OCI-LY1 (cell line): ENCODE measurements at regions not wholly inside any gene's neighbourhood (a gene's known extent, or its start where the extent isn't known, plus 50 kb on each side); places are given as distances from the start of the nearest gene placed in this dataset.

ENCODE experiments used
- H2AFZ ChIP-seq: fragments of 200-600 bp; sonication (generic), shearing (Covaris generic); 2 replicates; pipeline ENCODE4 v1.6.0; 2014; ENCODE audit warnings: antibody characterized with exemption, mild to moderate bottlenecking, low read length
- H3F3A ChIP-seq: fragments of 200-600 bp; sonication (generic), shearing (Covaris generic); 2 replicates; pipeline ENCODE4 v1.6.0; 2014; ENCODE audit warnings: mild to moderate bottlenecking, antibody characterized with exemption, low read length, moderate library complexity; ENCODE audit not compliant: insufficient read depth
- H3K27ac ChIP-seq: fragments of 200-600 bp; sonication (generic); 2 replicates; pipeline ENCODE4 v1.5.1; 2014; ENCODE audit warnings: low read length, mixed run types, mild to moderate bottlenecking, low read depth; ENCODE audit not compliant: poor library complexity, severe bottlenecking
- H3K27me3 ChIP-seq: fragments of 200-600 bp; sonication (generic); 2 replicates; pipeline ENCODE4 v1.6.0; 2014; ENCODE audit warnings: antibody characterized with exemption, mild to moderate bottlenecking, low read length, moderate library complexity; ENCODE audit not compliant: insufficient read depth
- H3K36me3 ChIP-seq: fragments of 200-600 bp; sonication (generic); 2 replicates; pipeline ENCODE4 v1.6.1; 2014; ENCODE audit warnings: mild to moderate bottlenecking, antibody characterized with exemption, low read length, moderate library complexity, mixed read lengths; ENCODE audit not compliant: insufficient read depth
- H3K4me1 ChIP-seq: fragments of 200-600 bp; sonication (generic); 2 replicates; pipeline ENCODE4 v1.5.1; 2014; ENCODE audit warnings: mild to moderate bottlenecking, low read length, moderate library complexity; ENCODE audit not compliant: insufficient read depth, severe bottlenecking
- H3K4me2 ChIP-seq: fragments of 200-600 bp; sonication (generic), shearing (Covaris generic); 2 replicates; pipeline ENCODE4 v1.6.1; 2014; ENCODE audit warnings: low read length
- H3K4me3 ChIP-seq: fragments of 200-600 bp; sonication (generic); 2 replicates; pipeline ENCODE4 v1.5.1; 2014; ENCODE audit warnings: low read length, low read depth, mild to moderate bottlenecking, mixed read lengths; ENCODE audit not compliant: poor library complexity, severe bottlenecking
- H3K79me2 ChIP-seq: fragments of 200-600 bp; shearing (Covaris generic); 2 replicates; pipeline ENCODE4 v1.6.1; 2016; ENCODE audit warnings: mixed run types, low read length, mixed read lengths; ENCODE audit not compliant: insufficient read depth
- H3K9ac ChIP-seq: fragments of 200-600 bp; sonication (generic), shearing (Covaris generic); 2 replicates; pipeline ENCODE4 v1.6.1; 2014; ENCODE audit warnings: mild to moderate bottlenecking, low read length, mixed read lengths
- H3K9me2 ChIP-seq: fragments of 200-600 bp; sonication (generic), shearing (Covaris generic); 2 replicates; pipeline ENCODE4 v1.6.1; 2014; ENCODE audit warnings: low read depth, mild to moderate bottlenecking, low read length, mixed read lengths
- H3K9me3 ChIP-seq: fragments of 200-600 bp; shearing (Covaris generic); 2 replicates; pipeline ENCODE4 v1.6.1; 2014; ENCODE audit warnings: low read length, mixed read lengths
- H4K20me1 ChIP-seq: fragments of 200-600 bp; sonication (generic), shearing (Covaris generic); 2 replicates; pipeline ENCODE4 v1.6.0; 2016; ENCODE audit warnings: mild to moderate bottlenecking, low read length; ENCODE audit not compliant: insufficient read depth
- CTCF ChIP-seq: fragments of 200-600 bp; sonication (generic), shearing (Covaris generic); IDR thresholded peaks from 2 replicates; pipeline ENCODE4 v1.5.1; 2017; ENCODE audit warnings: mild to moderate bottlenecking, antibody characterized with exemption, low read length, moderate library complexity, mixed read lengths
- EZH2 ChIP-seq: fragments of 200-600 bp; sonication (generic), shearing (Covaris generic); IDR thresholded peaks from 2 replicates; pipeline ENCODE4 v1.8.0; 2017; ENCODE audit warnings: borderline replicate concordance, mixed run types, mild to moderate bottlenecking, antibody characterized with exemption, low read length, moderate library complexity, mixed read lengths

GRCh38 chr5:173753307-173754168 is 134.6 kb upstream of the CPEB4 start:
- Histone ChIP-seq H3K79me2 (no peaks in the 10 kb centered on the region), H3K9me2 (no peaks in the 10 kb centered on the region), H3K27me3 (no peaks in the 10 kb centered on the region), H3K4me3 (no peak overlapping the region), H3F3A (no peaks in the 10 kb centered on the region), H3K9me3 (no peaks in the 10 kb centered on the region), H2AFZ (no peak overlapping the region), H4K20me1 (no peaks in the 10 kb centered on the region), H3K9ac (no peak overlapping the region), H3K4me1 (peaks cover 35% of the 10 kb centered on the region), H3K36me3 (no peaks in the 10 kb centered on the region; the same call in 1 of the 2 replicates), H3K4me2 (no peak overlapping the region), H3K27ac (no peak overlapping the region)
- no peak for TF ChIP-seq EZH2
- TF ChIP-seq CTCF = no peak

- no peak overlapping the region for H3K4me2 ChIP-seq
- H2AFZ ChIP-seq = no peak overlapping the region
- peaks cover 18% of the 10 kb centered on the region for H3K4me1 ChIP-seq
- TF ChIP-seq CTCF (no peak), EZH2 (no peak)
- H3K27ac ChIP-seq = no peak overlapping the region
- H3K9me2 ChIP-seq = no peaks in the 10 kb centered on the region
- no peaks in the 10 kb centered on the region; the same call in 1 of the 2 replicates for H3K36me3 ChIP-seq
- no peaks in the 10 kb centered on the region for H3F3A ChIP-seq
- no peaks in the 10 kb centered on the region for H3K9me3 ChIP-seq
- no peaks in the 10 kb centered on the region for H3K79me2 ChIP-seq
- H4K20me1 ChIP-seq = no peaks in the 10 kb centered on the region
- no peaks in the 10 kb centered on the region for H3K27me3 ChIP-seq
- no peak overlapping the region for H3K4me3 ChIP-seq
- H3K9ac ChIP-seq = no peak overlapping the region
Observed at GRCh38 chr5:173755319-173755718, 132.8 kb upstream of the CPEB4 start.

DNA sequence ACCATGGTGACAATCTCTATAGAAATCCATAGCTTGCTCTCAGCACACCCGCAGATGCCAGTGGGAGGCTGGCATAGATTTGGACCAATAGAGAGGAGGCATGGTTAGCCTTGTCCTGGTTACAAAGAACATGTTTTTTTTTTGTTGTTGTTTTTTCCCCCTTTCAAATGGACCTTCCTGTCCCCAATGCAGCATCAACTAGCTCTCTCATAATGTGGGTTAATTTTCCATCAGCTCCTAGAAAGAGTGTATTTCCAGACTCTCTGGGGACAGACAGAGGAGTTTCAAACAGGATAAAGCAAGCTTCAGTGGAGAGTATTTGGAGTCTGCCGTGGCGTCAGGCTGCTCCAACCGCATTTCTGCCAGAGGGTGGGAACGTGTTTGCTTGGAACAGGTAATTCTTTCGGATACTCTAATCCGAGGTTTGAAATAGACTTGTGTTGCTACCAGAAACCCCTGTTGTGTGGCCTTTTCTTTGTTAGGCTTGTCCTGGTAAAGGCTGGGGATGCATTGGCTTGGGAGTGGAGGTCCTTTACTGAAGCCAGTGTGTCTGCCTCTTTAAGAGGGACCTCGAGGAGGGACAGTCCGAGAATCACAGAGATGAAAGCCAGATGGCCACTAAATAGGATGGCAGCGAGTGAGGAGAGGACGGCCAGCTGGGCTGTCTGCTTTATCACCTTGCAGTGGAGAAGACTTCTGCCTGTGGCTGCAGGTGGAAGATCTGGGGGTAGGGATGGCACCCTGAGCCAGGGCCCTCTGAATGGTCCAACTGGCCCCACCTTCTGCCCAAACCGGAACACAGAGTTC is 130.5 kb upstream of the CPEB4 start:
- no peak overlapping the region for H3K9ac ChIP-seq
- H3K27ac ChIP-seq = no peak overlapping the region
- H4K20me1 ChIP-seq = no peaks in the 10 kb centered on the region
- H3K79me2 ChIP-seq = no peaks in the 10 kb centered on the region
- H3K4me1 ChIP-seq = peaks cover 5% of the 10 kb centered on the region
- no peaks in the 10 kb centered on the region for H3K9me3 ChIP-seq
- no peak overlapping the region for H3K4me3 ChIP-seq
- H3K36me3 ChIP-seq = no peaks in the 10 kb centered on the region; the same call in 1 of the 2 replicates
- H2AFZ ChIP-seq = no peak overlapping the region
- no peaks in the 10 kb centered on the region for H3K27me3 ChIP-seq
- no peaks in the 10 kb centered on the region for H3F3A ChIP-seq
- TF ChIP-seq EZH2 (no peak), CTCF (no peak)
- H3K4me2 ChIP-seq = no peak overlapping the region
- no peaks in the 10 kb centered on the region for H3K9me2 ChIP-seq
